HepG2 (cell line): ENCODE measurements at regions not wholly inside any gene's neighbourhood (a gene's known extent, or its start where the extent isn't known, plus 50 kb on each side); places are given as distances from the start of the nearest gene placed in this dataset.

Experiments used
- ATAC-seq: fragments of 200-7000 bp; cut with Tn5 transposase; 3 replicates; pipeline ENCODE4 v1.9.1; 2020; ENCODE audit warnings: mild to moderate bottlenecking, moderate library complexity
- BruUV-seq: library from RNA; stranded (reverse); fragments of 400-500 nt; replicated peaks from 2 replicates; lab custom pipeline; 2021; lab: Mats Ljungman, UMichigan
- CTCF ChIA-PET: fragments of 300-600 bp; formaldehyde crosslinking; extraction: SDS; loops from one replicate; lab custom pipeline; 2021; ENCODE audit warnings: low total read pairs, inconsistent platforms, low intra/inter-chr PET ratio; lab: Yijun Ruan, JAX
- POLR2A ChIA-PET: fragments of 350-600 bp; sonication (Branson Sonifier 250); formaldehyde crosslinking; loops from one replicate; lab custom pipeline; 2020; ENCODE audit warnings: antibody characterized with exemption, inconsistent platforms; lab: Yijun Ruan, JAX
- DNase-seq: peaks from one replicate; pipeline ENCODE4 v3.0.0-alpha.2; 2015; ENCODE audit warnings: low spot score
- FAIRE-seq: peaks from 3 replicates; lab custom pipeline; 2011; peaks lifted over from hg19 to GRCh38; lab: Jason Lieb, UNC
- H2AFZ ChIP-seq: one replicate; pipeline ENCODE4 v1.6.1; 2011; ENCODE audit warnings: low read length, inconsistent platforms
- H3K27ac ChIP-seq: fragments of 300-600 bp; 3 replicates; pipeline ENCODE4 v1.8.0; 2011; ENCODE audit warnings: mixed run types, mild to moderate bottlenecking, mixed read lengths, low read length, inconsistent platforms; ENCODE audit not compliant: insufficient read depth; ENCODE audit errors: extremely low read length
- H3K27me3 ChIP-seq, 2 experiments: fragments of 200-600 bp in 1 of 2; 2 replicates in 1 of 2; 3 replicates in 1 of 2; pipeline versions ENCODE4 v1.6.0 to v1.8.0; 2011; ENCODE audit warnings: low read length in 2 of 2, mild to moderate bottlenecking in 2 of 2, moderate library complexity in 2 of 2, inconsistent platforms in 1 of 2; ENCODE audit not compliant: insufficient read depth in 2 of 2, control insufficient read depth in 1 of 2
- H3K36me3 ChIP-seq, 2 experiments: fragments of 200-600 bp in 1 of 2; replicated peaks in 1 of 2; 2 replicates in 1 of 2; 3 replicates in 1 of 2; pipeline versions ENCODE4 v1.5.1 to v1.8.0; 2011; ENCODE audit warnings: low read length in 2 of 2, inconsistent platforms in 1 of 2; ENCODE audit not compliant: insufficient read depth in 2 of 2, control insufficient read depth in 1 of 2
- H3K4me1 ChIP-seq: 2 replicates; pipeline ENCODE4 v1.5.1; 2012; ENCODE audit warnings: low read length, inconsistent platforms; ENCODE audit not compliant: insufficient read depth
- H3K4me2 ChIP-seq: 2 replicates; pipeline ENCODE4 v1.6.0; 2011; ENCODE audit warnings: low read depth, low read length, inconsistent platforms
- H3K4me3 ChIP-seq, 3 experiments: fragments of 200-600 bp in 1 of 3; sonication (generic), shearing (Covaris generic) in 1 of 3; replicated peaks in 1 of 3; 2 replicates each; pipeline ENCODE4 v1.5.1; 2011 to 2016; ENCODE audit warnings: low read length in 3 of 3, inconsistent platforms in 2 of 3, low read depth in 2 of 3, mild to moderate bottlenecking in 2 of 3, control low read depth in 1 of 3, mixed read lengths in 1 of 3; ENCODE audit not compliant: insufficient read depth in 1 of 3
- H3K79me2 ChIP-seq: one replicate; pipeline ENCODE4 v1.6.1; 2011; ENCODE audit warnings: low read length, inconsistent platforms; ENCODE audit not compliant: insufficient read depth
- H3K9ac ChIP-seq: 2 replicates; pipeline ENCODE4 v1.6.0; 2011; ENCODE audit warnings: mild to moderate bottlenecking, low read depth, low read length, inconsistent platforms; ENCODE audit not compliant: insufficient read depth
- H3K9me3 ChIP-seq: 2 replicates; pipeline ENCODE4 v1.5.1; 2012; ENCODE audit warnings: mild to moderate bottlenecking, low read length
- H4K20me1 ChIP-seq: 2 replicates; pipeline ENCODE4 v1.6.0; 2011; ENCODE audit warnings: inconsistent platforms, mild to moderate bottlenecking, low read length, moderate library complexity; ENCODE audit not compliant: insufficient read depth
- ARNT ChIP-seq: fragments of 450-650 bp; IDR thresholded peaks from 2 replicates; pipeline ENCODE4 v1.6.1; 2017
- CBX2 ChIP-seq, 2 experiments: fragments of 200-600 bp in 1 of 2; sonication (generic); formaldehyde crosslinking in 1 of 2; IDR thresholded peaks; 2 replicates each; pipeline versions ENCODE4 v1.7.0 to v1.8.1; 2018 to 2022; ENCODE audit warnings: low read depth in 2 of 2, low read length in 1 of 2, mild to moderate bottlenecking in 1 of 2, missing genetic modification reagents in 1 of 2
- HOMEZ ChIP-seq: IDR thresholded peaks from 2 replicates; pipeline ENCODE4 v1.6.1; 2016; ENCODE audit warnings: low read depth
- JUNB ChIP-seq: sonication (generic); formaldehyde crosslinking; IDR thresholded peaks from 2 replicates; pipeline ENCODE4 v1.8.0; 2022; ENCODE audit warnings: missing genetic modification reagents, mild to moderate bottlenecking, borderline replicate concordance
- MIER3 ChIP-seq: IDR thresholded peaks from 2 replicates; pipeline ENCODE4 v1.6.1; 2016; ENCODE audit warnings: missing compliant biosample characterization, borderline replicate concordance
- RXRA ChIP-seq: sonication (generic); formaldehyde crosslinking; IDR thresholded peaks from 2 replicates; pipeline ENCODE4 v1.5.1; 2020; ENCODE audit warnings: missing genetic modification reagents
- SMARCC2 ChIP-seq: fragments of 450-650 bp; IDR thresholded peaks from 2 replicates; pipeline ENCODE4 v1.6.1; 2017; ENCODE audit warnings: antibody characterized with exemption, mild to moderate bottlenecking
- U2AF1 ChIP-seq: fragments of 200-400 bp; formaldehyde crosslinking; optimal IDR thresholded peaks from 2 replicates; pipeline ENCODE3; 2017; ENCODE audit warnings: mild to moderate bottlenecking, low read depth, low read length
- ZFP91 ChIP-seq: sonication (generic); formaldehyde crosslinking; IDR thresholded peaks from 2 replicates; pipeline ENCODE4 v1.9.0; 2022; ENCODE audit warnings: missing genetic modification reagents, mild to moderate bottlenecking, borderline replicate concordance
- ZMAT3 ChIP-seq: sonication (generic); formaldehyde crosslinking; conservative IDR thresholded peaks from 2 replicates; pipeline ENCODE4 v1.7.0; 2021; ENCODE audit warnings: missing genetic modification reagents
- ZNF205 ChIP-seq: IDR thresholded peaks from 2 replicates; pipeline ENCODE4 v1.6.1; 2018; ENCODE audit warnings: missing biosample characterization, missing genetic modification reagents
- ZNF317 ChIP-seq: sonication (generic); formaldehyde crosslinking; IDR thresholded peaks from 2 replicates; pipeline ENCODE4 v1.5.0; 2020; ENCODE audit warnings: mild to moderate bottlenecking, missing genetic modification reagents
- ZNF430 ChIP-seq: sonication (generic); formaldehyde crosslinking; IDR thresholded peaks from 2 replicates; pipeline ENCODE4 v1.9.0; 2021; ENCODE audit warnings: mild to moderate bottlenecking, missing genetic modification reagents
- ZNF530 ChIP-seq: sonication (generic); formaldehyde crosslinking; IDR thresholded peaks from 2 replicates; pipeline ENCODE4 v1.5.0; 2020; ENCODE audit warnings: low read depth, mild to moderate bottlenecking, missing genetic modification reagents
- ZNF569 ChIP-seq: sonication (generic); formaldehyde crosslinking; IDR thresholded peaks from 2 replicates; pipeline ENCODE4 v1.5.0; 2020; ENCODE audit warnings: mild to moderate bottlenecking, missing genetic modification reagents, moderate library complexity, borderline replicate concordance
- ZNF678 ChIP-seq: sonication (generic); formaldehyde crosslinking; IDR thresholded peaks from 2 replicates; pipeline ENCODE4 v1.4.0; 2020; ENCODE audit warnings: mild to moderate bottlenecking, missing genetic modification reagents
- WGBS: methylation state at CpG from one replicate; pipeline ENCODE4 v1.1.6; 2017; ENCODE audit warnings: low lambda C conversion rate; 5-methylcytosine and 5-hydroxymethylcytosine counted together
- in situ Hi-C: cut with HindIII; loops from 2 replicates; pipeline ENCODE4 v1.10.0; 2017; ENCODE audit warnings: low pct_unique_long_range_greater_than_20kb; ENCODE audit not compliant: extremely low pct_ligation_motif_present
- intact Hi-C: fragments of 100-400 bp; cut with micrococcal nuclease; formaldehyde crosslinking; loops from one replicate; pipeline ENCODE4 v1.10.0; 2022; ENCODE audit not compliant: unreplicated experiment
- TF ChIP-seq, protein P1 (sequence below): sonication (generic); formaldehyde crosslinking; IDR thresholded peaks from 2 replicates; pipeline ENCODE4 v1.5.1; 2020; ENCODE audit warnings: mild to moderate bottlenecking, missing genetic modification reagents, moderate library complexity

- no TSS peak for BruUV-seq
- Histone ChIP-seq H3K79me2 (no peaks in the 10 kb centered on the region), H3K4me3 (no peak overlapping the region), H3K27me3 (no peaks in the 10 kb centered on the region), H3K27ac (no peak overlapping the region), H3K36me3 (no peaks in the 10 kb centered on the region), H4K20me1 (no peaks in the 10 kb centered on the region)
- no peak for DNase-seq
- intact Hi-C loops: no loop called here
- TF ChIP-seq ZNF530 (CRISPR knock-in tag) (no peak), ZNF569 (CRISPR knock-in tag) (no peak), RXRA (CRISPR knock-in tag) (no peak), MIER3 (CRISPR knock-in tag) (no peak), ARNT (no peak), ZNF205 (no peak), JUNB (CRISPR knock-in tag) (no peak), ZFP91 (CRISPR knock-in tag) (no peak), U2AF1 (no peak), ZMAT3 (no peak), CBX2 (IDR thresholded peaks at IDR 0.05; ENCODE audit: low read depth, low read length) (no peak), CBX2 (CRISPR knock-in tag; IDR thresholded peaks at IDR 0.05; ENCODE audit: low read depth) (no peak), SMARCC2 (no peak), ZNF678 (CRISPR knock-in tag) (no peak), ZNF430 (CRISPR knock-in tag) (no peak), ZNF317 (CRISPR knock-in tag) (no peak), HOMEZ (CRISPR knock-in tag) (no peak)
- TF ChIP-seq, protein P1, sequence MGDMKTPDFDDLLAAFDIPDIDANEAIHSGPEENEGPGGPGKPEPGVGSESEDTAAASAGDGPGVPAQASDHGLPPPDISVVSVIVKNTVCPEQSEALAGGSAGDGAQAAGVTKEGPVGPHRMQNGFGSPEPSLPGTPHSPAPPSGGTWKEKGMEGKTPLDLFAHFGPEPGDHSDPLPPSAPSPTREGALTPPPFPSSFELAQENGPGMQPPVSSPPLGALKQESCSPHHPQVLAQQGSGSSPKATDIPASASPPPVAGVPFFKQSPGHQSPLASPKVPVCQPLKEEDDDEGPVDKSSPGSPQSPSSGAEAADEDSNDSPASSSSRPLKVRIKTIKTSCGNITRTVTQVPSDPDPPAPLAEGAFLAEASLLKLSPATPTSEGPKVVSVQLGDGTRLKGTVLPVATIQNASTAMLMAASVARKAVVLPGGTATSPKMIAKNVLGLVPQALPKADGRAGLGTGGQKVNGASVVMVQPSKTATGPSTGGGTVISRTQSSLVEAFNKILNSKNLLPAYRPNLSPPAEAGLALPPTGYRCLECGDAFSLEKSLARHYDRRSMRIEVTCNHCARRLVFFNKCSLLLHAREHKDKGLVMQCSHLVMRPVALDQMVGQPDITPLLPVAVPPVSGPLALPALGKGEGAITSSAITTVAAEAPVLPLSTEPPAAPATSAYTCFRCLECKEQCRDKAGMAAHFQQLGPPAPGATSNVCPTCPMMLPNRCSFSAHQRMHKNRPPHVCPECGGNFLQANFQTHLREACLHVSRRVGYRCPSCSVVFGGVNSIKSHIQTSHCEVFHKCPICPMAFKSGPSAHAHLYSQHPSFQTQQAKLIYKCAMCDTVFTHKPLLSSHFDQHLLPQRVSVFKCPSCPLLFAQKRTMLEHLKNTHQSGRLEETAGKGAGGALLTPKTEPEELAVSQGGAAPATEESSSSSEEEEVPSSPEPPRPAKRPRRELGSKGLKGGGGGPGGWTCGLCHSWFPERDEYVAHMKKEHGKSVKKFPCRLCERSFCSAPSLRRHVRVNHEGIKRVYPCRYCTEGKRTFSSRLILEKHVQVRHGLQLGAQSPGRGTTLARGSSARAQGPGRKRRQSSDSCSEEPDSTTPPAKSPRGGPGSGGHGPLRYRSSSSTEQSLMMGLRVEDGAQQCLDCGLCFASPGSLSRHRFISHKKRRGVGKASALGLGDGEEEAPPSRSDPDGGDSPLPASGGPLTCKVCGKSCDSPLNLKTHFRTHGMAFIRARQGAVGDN (CRISPR knock-in tag): no peak
- TF ChIP-seq, all 625 proteins: peak for 0
- 34% methylated on average over 4 of the region's 4 CpGs for WGBS
- Histone ChIP-seq H3K9me3 (no peaks in the 10 kb centered on the region; the same call in 1 of the 2 replicates), H3K9ac (no peak overlapping the region), H3K4me2 (no peak overlapping the region), H3K4me1 (no peaks in the 10 kb centered on the region), H2AFZ (no peak overlapping the region)
- POLR2A ChIA-PET: no interaction called here
- ATAC-seq (no peak), FAIRE-seq (no peak)
- CTCF ChIA-PET: no interaction called here
- in situ Hi-C loops: no loop called here
Measured at GRCh38 chr18:55863391-55863706, 275.4 kb upstream of the TCF4 start.
